Common myeloid progenitor, CD34-positive (primary cell): ENCODE measurements at regions not wholly inside any gene's neighbourhood (a gene's known extent, or its start where the extent isn't known, plus 50 kb on each side); places are given as distances from the start of the nearest gene placed in this dataset.

Source experiments
- CTCF ChIA-PET: fragments of 350-600 bp; sonication (Branson Sonifier 250); formaldehyde crosslinking; loops from one replicate; lab custom pipeline; 2021; ENCODE audit warnings: antibody characterized with exemption; lab: Charles Lee
- POLR2A ChIA-PET: fragments of 350-600 bp; sonication (Branson Sonifier 250); formaldehyde crosslinking; loops from one replicate; lab custom pipeline; 2021; ENCODE audit warnings: antibody characterized with exemption; lab: Charles Lee
- DNase-seq, 3 donors: peaks; one replicate each; pipeline versions ENCODE4 v3.0.0 to v3.0.0-alpha.2; 2013
- H3K27ac ChIP-seq, 2 experiments: 1 replicate in 1 of 2; 2 replicates in 1 of 2; pipeline ENCODE4 v1.7.0; 2013; ENCODE audit warnings: inconsistent platforms in 2 of 2, low read length in 2 of 2, mild to moderate bottlenecking in 2 of 2, low read depth in 1 of 2, moderate library complexity in 1 of 2; ENCODE audit not compliant: severe bottlenecking in 2 of 2, insufficient read depth in 1 of 2, poor library complexity in 1 of 2
- H3K27me3 ChIP-seq, 5 experiments: replicated peaks in 2 of 5; 1 replicate in 3 of 5; 2 replicates in 2 of 5; pipeline versions ENCODE4 v1.6.1 to v1.7.0; 2013; ENCODE audit warnings: low read length in 4 of 5, mild to moderate bottlenecking in 2 of 5, moderate library complexity in 2 of 5, inconsistent platforms in 1 of 5; ENCODE audit not compliant: insufficient read depth in 5 of 5, control insufficient read depth in 4 of 5
- H3K36me3 ChIP-seq, 4 experiments: 1 replicate in 2 of 4; 2 replicates in 2 of 4; pipeline versions ENCODE4 v1.6.1 to v1.7.0; 2013; ENCODE audit warnings: low read length in 3 of 4, control low read depth in 1 of 4, mild to moderate bottlenecking in 1 of 4; ENCODE audit not compliant: control insufficient read depth in 4 of 4, insufficient read depth in 4 of 4
- H3K4me1 ChIP-seq, 4 experiments: 1 replicate in 3 of 4; 2 replicates in 1 of 4; pipeline versions ENCODE4 v1.6.1 to v1.7.1; 2013; ENCODE audit warnings: low read length in 3 of 4, mild to moderate bottlenecking in 3 of 4, control low read depth in 1 of 4, inconsistent platforms in 1 of 4, moderate library complexity in 1 of 4; ENCODE audit not compliant: control insufficient read depth in 4 of 4, insufficient read depth in 4 of 4; ENCODE audit errors: control extremely low read depth in 1 of 4
- H3K4me3 ChIP-seq, 7 experiments: 1 replicate in 4 of 7; 2 replicates in 3 of 7; pipeline versions ENCODE4 v1.5.1 to v1.7.0; 2013; ENCODE audit warnings: mild to moderate bottlenecking in 7 of 7, low read length in 6 of 7, moderate library complexity in 6 of 7, inconsistent platforms in 2 of 7, low read depth in 2 of 7, control low read depth in 1 of 7; ENCODE audit not compliant: insufficient read depth in 4 of 7, control insufficient read depth in 1 of 7; ENCODE audit errors: extremely low read depth in 1 of 7
- H3K9me3 ChIP-seq, 5 experiments: 1 replicate in 4 of 5; 2 replicates in 1 of 5; pipeline versions ENCODE4 v1.6.1 to v1.7.1; 2013; ENCODE audit warnings: low read length in 4 of 5, mild to moderate bottlenecking in 2 of 5, inconsistent platforms in 1 of 5, low read depth in 1 of 5, moderate library complexity in 1 of 5; ENCODE audit not compliant: control insufficient read depth in 4 of 5, insufficient read depth in 2 of 5; ENCODE audit errors: control extremely low read depth in 1 of 5
- WGBS: methylation state at CpG from one replicate; pipeline ENCODE4 v1.1.5; 2013; ENCODE audit not compliant: insufficient coverage; 5-methylcytosine and 5-hydroxymethylcytosine counted together

DNA sequence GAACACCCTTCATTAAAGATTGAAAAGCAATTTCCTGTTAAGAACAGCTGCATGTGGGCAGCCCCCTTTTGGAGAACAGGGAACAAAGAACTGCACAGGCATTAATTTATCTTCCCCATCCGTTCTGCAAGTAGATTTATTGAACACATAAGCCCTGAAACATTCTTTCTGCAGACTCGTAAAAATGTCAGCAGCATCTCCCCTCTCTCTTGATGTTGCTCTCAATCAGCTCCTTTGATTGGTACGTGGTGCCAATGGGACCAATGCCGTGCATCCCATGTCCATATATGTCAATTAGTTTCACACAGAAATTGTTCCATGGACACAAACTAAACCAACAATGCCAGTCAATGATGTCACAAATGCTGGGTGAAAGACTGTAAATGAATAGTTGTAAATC lies 228.5 kb upstream of the RASGEF1B start:
- no peak for DNase-seq
- WGBS: 87% methylated on average over 4 of the region's 4 CpGs
- no peaks in the 10 kb centered on the region for H3K9me3 ChIP-seq
- no peak overlapping the region for H3K27ac ChIP-seq
- no peaks in the 10 kb centered on the region for H3K36me3 ChIP-seq
- ChIA-PET CTCF (interaction anchor here (0.7 to 1.4 kb wide), 6 partner anchors 9 to 233 kb away, joined by 3 to 5 read pairs (median 3); partner anchors contain the start of gene RASGEF1B), POLR2A (no interaction called here)
- no peak overlapping the region for H3K4me3 ChIP-seq
- no peaks in the 10 kb centered on the region for H3K4me1 ChIP-seq
- H3K27me3 ChIP-seq: no peaks in the 10 kb centered on the region

DNA sequence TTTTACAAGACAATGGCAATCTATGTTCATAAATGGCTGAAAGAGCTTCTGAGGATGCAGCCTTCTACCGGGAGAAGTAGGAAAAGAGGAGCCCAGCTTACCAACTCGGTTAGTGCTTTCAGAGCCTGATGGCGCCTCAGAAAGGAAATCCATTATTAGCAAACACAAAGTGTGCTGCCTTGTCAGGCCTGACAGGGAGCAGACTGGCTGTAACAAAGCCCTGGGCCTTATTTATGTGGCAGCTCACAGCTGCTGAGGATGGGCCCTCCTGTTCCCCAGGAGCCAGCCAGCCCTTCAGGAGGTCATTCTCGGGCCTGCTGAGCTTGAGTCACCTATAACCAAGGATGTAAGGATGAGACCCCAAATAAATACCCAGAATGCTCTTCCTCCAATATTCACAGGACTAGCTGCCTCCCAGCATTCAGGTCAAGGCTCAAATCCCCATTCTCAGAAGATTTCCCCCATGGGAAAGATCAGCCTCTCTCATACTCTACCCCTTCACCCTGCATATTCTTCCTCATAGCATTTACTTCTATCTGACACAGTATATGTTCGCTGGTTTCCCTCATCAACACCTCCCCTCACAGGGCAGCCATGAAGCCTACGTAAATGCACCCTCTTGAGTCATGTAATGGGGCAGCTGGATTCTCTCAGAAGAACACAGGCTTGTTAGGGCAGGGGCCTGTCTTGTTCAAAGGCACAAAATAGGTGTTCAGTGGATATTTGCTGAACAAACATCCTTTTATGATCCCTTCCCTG lies 227.0 kb upstream of the RASGEF1B start:
- ChIA-PET CTCF (interaction anchor here (0.6 to 1.3 kb wide), 3 partner anchors 9 to 226 kb away, joined by 3 read pairs; no protein-coding TSS in a partner anchor), POLR2A (interaction anchor here (0.6 kb wide), 1 partner anchor 87 kb away, joined by 4 read pairs; no protein-coding TSS in a partner anchor)
- Histone ChIP-seq H3K27ac (no peak overlapping the region), H3K4me3 (no peak overlapping the region), H3K4me1 (no peaks in the 10 kb centered on the region), H3K9me3 (no peaks in the 10 kb centered on the region), H3K27me3 (no peaks in the 10 kb centered on the region), H3K36me3 (no peaks in the 10 kb centered on the region)
- 88% methylated on average over 6 of the region's 6 CpGs for WGBS
- DNase-seq: no peak

GRCh38 chr4:81694176-81694913 lies 222.6 kb upstream of the RASGEF1B start:
- no peak for DNase-seq
- WGBS: 52% methylated on average over 2 of the region's 5 CpGs
- no peaks in the 10 kb centered on the region for H3K9me3 ChIP-seq
- H3K27me3 ChIP-seq: no peaks in the 10 kb centered on the region
- H3K4me1 ChIP-seq: no peaks in the 10 kb centered on the region
- H3K36me3 ChIP-seq: no peaks in the 10 kb centered on the region
- no peak overlapping the region for H3K4me3 ChIP-seq
- CTCF ChIA-PET: interaction anchor here (1.7 kb wide), 2 partner anchors 18 to 227 kb away, joined by 4 to 8 read pairs; no protein-coding TSS in a partner anchor
- POLR2A ChIA-PET: no interaction called here
- no peak overlapping the region for H3K27ac ChIP-seq

DNA sequence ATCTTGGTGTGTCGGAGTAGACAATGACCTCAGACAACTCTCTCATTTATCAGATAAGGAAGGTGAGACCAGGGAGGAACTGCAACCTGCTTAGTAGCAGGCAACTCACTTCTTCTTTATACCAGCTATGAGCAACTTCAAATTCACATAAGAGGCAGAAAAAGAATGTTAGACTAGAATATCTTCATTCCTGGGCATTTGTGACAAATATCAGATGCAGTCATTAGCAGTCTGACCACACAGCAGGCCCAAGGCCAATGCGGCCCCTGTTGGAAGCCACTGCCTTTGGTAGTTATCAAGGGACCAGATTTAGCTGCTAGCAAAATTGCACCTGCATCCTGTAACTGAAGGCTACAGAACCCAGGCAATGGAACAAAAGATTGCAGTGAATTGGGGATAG lies 219.2 kb upstream of the RASGEF1B start:
- Histone ChIP-seq H3K36me3 (no peaks in the 10 kb centered on the region), H3K9me3 (no peaks in the 10 kb centered on the region), H3K27ac (no peak overlapping the region), H3K27me3 (no peaks in the 10 kb centered on the region), H3K4me1 (no peaks in the 10 kb centered on the region), H3K4me3 (no peak overlapping the region)
- ChIA-PET POLR2A (no interaction called here), CTCF (interaction anchor here (1.2 to 1.3 kb wide), 2 partner anchors 9 to 200 kb away, joined by 3 to 4 read pairs; no protein-coding TSS in a partner anchor)
- DNase-seq: no peak
- 100% methylated on average over 1 of the region's 2 CpGs for whole genome bisulfite sequencing

DNA sequence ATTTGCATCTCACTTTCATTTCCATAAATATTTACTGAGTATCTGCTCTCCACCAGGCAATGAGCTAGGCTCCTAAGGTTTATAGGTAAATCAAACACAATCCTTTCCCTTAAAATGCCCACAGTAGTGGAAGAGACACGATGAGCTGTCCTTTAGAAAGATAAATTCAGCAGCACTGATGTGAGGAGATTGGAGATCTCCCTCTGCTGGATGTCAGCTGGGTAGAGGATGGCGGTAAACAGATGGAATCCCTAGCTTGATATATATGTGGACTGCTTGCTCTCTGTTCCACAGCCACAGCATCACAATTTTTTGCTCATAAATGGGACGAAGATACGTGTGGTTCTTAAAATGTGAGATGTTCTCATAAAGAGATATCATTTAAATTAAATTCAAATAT lies 216.4 kb upstream of the RASGEF1B start:
- POLR2A ChIA-PET: interaction anchor here (0.5 kb wide), 1 partner anchor 234 kb away, joined by 3 read pairs; no protein-coding TSS in a partner anchor
- CTCF ChIA-PET: interaction anchor here (0.6 to 3.3 kb wide), 17 partner anchors 11 to 281 kb away, joined by 3 to 22 read pairs (median 3); no protein-coding TSS in a partner anchor
- WGBS: 20% methylated on average over 2 of the region's 4 CpGs

DNA sequence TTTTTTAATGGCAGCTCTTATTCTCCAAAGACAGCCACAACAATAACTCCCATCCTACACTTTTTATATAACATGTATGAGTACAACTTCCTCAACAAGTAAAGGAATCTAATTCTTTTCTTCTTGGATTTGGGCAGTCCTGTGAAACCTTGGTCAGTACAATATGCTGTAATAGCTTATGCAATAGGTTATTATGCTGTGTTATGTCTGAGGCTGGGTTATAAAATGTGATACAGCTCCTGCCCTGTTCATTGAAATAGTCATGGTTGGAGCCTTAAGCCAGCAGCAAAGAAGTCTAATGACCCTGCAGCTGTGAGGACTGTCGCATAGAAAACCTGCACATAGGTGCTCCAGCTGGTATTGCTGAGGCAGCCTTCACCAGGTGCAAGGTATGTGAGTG lies 215.8 kb upstream of the RASGEF1B start:
- H3K9me3 ChIP-seq: no peaks in the 10 kb centered on the region
- POLR2A ChIA-PET: no interaction called here
- CTCF ChIA-PET: interaction anchor here (0.9 to 3.3 kb wide), 12 partner anchors 41 to 281 kb away, joined by 3 to 22 read pairs (median 3); no protein-coding TSS in a partner anchor
- 89% methylated on average over 1 of the region's 1 CpG for WGBS
- no peak overlapping the region for H3K4me3 ChIP-seq
- no peak for DNase-seq
- H3K4me1 ChIP-seq: no peaks in the 10 kb centered on the region
- no peaks in the 10 kb centered on the region for H3K36me3 ChIP-seq
- no peaks in the 10 kb centered on the region for H3K27me3 ChIP-seq
- no peak overlapping the region for H3K27ac ChIP-seq

More for the DNA sequence above, 216.4 kb upstream of the RASGEF1B start:
- peak; percentile 28 to 62 (median 57) for DNase-seq
- no peaks in the 10 kb centered on the region for H3K36me3 ChIP-seq
- H3K4me3 ChIP-seq: no peak overlapping the region
- H3K4me1 ChIP-seq: no peaks in the 10 kb centered on the region
- H3K27me3 ChIP-seq: no peaks in the 10 kb centered on the region
- H3K9me3 ChIP-seq: no peaks in the 10 kb centered on the region
- H3K27ac ChIP-seq: no peak overlapping the region
